MCF 10A (cell line): ENCODE measurements at regions not wholly inside any gene's neighbourhood (a gene's known extent, or its start where the extent isn't known, plus 50 kb on each side); places are given as distances from the start of the nearest gene placed in this dataset.

Experiments
- BruUV-seq: library from RNA; stranded (reverse); fragments of 400-500 nt; replicated peaks from 2 replicates; lab custom pipeline; 2021; lab: Mats Ljungman, UMichigan
- CTCF ChIA-PET: fragments of 300-600 bp; sonication (Branson Sonifier 250); formaldehyde crosslinking; extraction: SDS; loops from one replicate; lab custom pipeline; 2021; ENCODE audit warnings: antibody characterized with exemption, inconsistent platforms; lab: Yijun Ruan, JAX
- POLR2A ChIA-PET: fragments of 300-600, 350-650 bp; sonication (Branson Sonifier 250); formaldehyde crosslinking; extraction: SDS; loops from one replicate; lab custom pipeline; 2020; ENCODE audit warnings: antibody characterized with exemption, inconsistent platforms; lab: Yijun Ruan, JAX
- DNase-seq: peaks from one replicate; pipeline ENCODE4 v3.0.0-alpha.2; 2018; ENCODE audit not compliant: unreplicated experiment
- H3K27ac Mint-ChIP-seq: one replicate; pipeline ENCODE4 v1.8.0; 2022; ENCODE audit warnings: mild to moderate bottlenecking, low read depth, mixed read lengths; ENCODE audit not compliant: unreplicated experiment
- H3K27me3 Mint-ChIP-seq: one replicate; pipeline ENCODE4 v1.8.0; 2022; ENCODE audit warnings: mixed read lengths; ENCODE audit not compliant: insufficient read depth, unreplicated experiment
- H3K36me3 Mint-ChIP-seq: one replicate; pipeline ENCODE4 v1.8.0; 2022; ENCODE audit warnings: mild to moderate bottlenecking, moderate library complexity, mixed read lengths; ENCODE audit not compliant: insufficient read depth, unreplicated experiment
- H3K4me1 Mint-ChIP-seq: one replicate; pipeline ENCODE4 v1.8.0; 2022; ENCODE audit warnings: mixed read lengths; ENCODE audit not compliant: insufficient read depth, unreplicated experiment
- H3K4me3 Mint-ChIP-seq: one replicate; pipeline ENCODE4 v1.8.0; 2022; ENCODE audit warnings: mild to moderate bottlenecking, moderate library complexity, mixed read lengths; ENCODE audit not compliant: unreplicated experiment
- H3K9me3 Mint-ChIP-seq: one replicate; pipeline ENCODE4 v1.8.0; 2022; ENCODE audit warnings: mixed read lengths; ENCODE audit not compliant: unreplicated experiment
- CTCF ChIP-seq: fragments of 200-600 bp; IDR thresholded peaks from one replicate; pipeline ENCODE4 v1.8.0; 2022; ENCODE audit warnings: antibody characterized with exemption, mild to moderate bottlenecking; ENCODE audit not compliant: unreplicated experiment
- intact Hi-C: fragments of 100-400 bp; cut with micrococcal nuclease; formaldehyde crosslinking; loops from 2 replicates; pipeline ENCODE4 v1.14.1; 2022

DNA sequence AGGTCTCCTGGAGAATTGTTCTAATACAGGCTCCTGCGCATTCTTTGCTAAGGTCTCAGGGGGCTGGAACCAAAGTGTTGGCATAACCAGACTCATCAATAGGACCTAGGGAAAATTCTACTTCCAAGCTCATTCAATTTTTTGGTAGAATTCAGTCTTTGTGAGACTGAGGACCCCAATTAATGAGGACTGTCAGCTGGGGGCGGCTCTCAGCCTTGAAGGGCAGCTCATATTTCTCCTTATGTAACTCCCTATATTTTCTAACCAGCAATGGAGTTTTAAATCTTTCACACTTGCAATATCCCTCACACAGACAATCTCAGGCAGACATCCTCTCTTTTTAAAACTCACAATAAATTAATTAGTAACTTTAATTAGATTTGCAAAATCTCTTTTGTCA, 476.4 kb upstream of the LRFN5 start:
- TF ChIP-seq CTCF = no peak

DNA sequence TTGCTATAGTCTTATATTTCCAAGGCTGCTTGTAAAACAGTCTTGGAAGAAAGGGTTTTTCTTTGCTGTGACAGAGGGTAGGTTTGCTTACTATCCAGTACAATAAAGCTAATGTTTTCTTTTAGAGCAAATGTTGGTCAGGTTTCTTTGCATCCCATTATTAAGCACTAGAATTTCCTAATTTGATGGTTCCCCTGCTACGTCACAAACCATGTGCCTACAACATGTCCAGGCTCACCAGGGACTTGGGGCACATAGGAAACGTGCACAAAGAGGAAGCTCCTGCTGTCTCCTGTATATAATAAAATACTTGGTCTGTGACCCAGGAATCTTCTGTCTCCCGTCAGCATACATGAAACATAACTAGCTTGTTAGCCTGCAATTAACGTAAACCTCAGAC, 486.3 kb upstream of the LRFN5 start:
- H3K4me3 Mint-ChIP-seq = no peak overlapping the region
- no peaks in the 10 kb centered on the region for H3K9me3 Mint-ChIP-seq
- CTCF ChIA-PET = interaction anchor here (0.6 kb wide), 1 partner anchor 16 kb away, joined by 3 read pairs; no protein-coding TSS in a partner anchor
- H3K27ac Mint-ChIP-seq = no peak overlapping the region
- POLR2A ChIA-PET = interaction anchor here (1.3 kb wide), 1 partner anchor 17 kb away, joined by 3 read pairs; no protein-coding TSS in a partner anchor
- H3K4me1 Mint-ChIP-seq = no peaks in the 10 kb centered on the region
- no peak for DNase-seq
- peaks cover 83% of the 10 kb centered on the region for H3K27me3 Mint-ChIP-seq
- TF ChIP-seq CTCF = no peak
- intact Hi-C loops = no loop called here
- H3K36me3 Mint-ChIP-seq = no peaks in the 10 kb centered on the region
- BruUV-seq = no TSS peak

More for the DNA sequence above, 476.4 kb upstream of the LRFN5 start:
- Mint-ChIP-seq H3K9me3 (no peaks in the 10 kb centered on the region), H3K4me1 (no peaks in the 10 kb centered on the region), H3K27me3 (peaks cover 39% of the 10 kb centered on the region), H3K4me3 (no peak overlapping the region), H3K27ac (no peak overlapping the region), H3K36me3 (no peaks in the 10 kb centered on the region)
- CTCF ChIA-PET = no interaction called here
- no TSS peak for BruUV-seq
- intact Hi-C loops = no loop called here
- no peak for DNase-seq
- POLR2A ChIA-PET = no interaction called here

DNA sequence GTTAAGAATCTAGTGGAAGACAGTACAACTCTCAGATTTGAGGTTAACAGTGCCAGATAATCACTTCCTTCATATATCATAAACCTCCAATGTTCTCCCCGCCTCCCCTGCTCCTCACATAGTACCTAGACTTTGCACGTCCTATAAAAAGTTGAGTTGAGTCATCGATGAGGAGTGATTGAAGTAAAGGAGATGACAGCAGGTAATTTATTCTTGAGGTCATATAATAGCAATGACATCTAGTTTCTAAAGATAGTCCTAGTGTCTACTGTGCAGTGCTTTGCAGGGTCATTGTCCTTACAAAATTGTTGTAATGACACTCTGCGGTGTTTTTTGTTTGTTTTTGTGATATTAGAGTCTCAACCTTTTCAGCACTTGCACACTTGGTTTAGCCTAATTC, 510.5 kb upstream of the LRFN5 start:
- no TSS peak for BruUV-seq
- intact Hi-C loops = no loop called here
- Mint-ChIP-seq H3K36me3 (no peaks in the 10 kb centered on the region), H3K4me3 (no peak overlapping the region), H3K9me3 (no peaks in the 10 kb centered on the region), H3K4me1 (no peaks in the 10 kb centered on the region), H3K27me3 (peaks cover 42% of the 10 kb centered on the region), H3K27ac (no peak overlapping the region)
- ChIA-PET CTCF (interaction anchor here (0.7 to 1.1 kb wide), 2 partner anchors 12 to 30 kb away, joined by 3 to 4 read pairs; no protein-coding TSS in a partner anchor), POLR2A (no interaction called here)
- no peak for DNase-seq
- TF ChIP-seq CTCF = no peak

GRCh38 chr14:41087056-41087455, 519.6 kb upstream of the LRFN5 start:
- ChIA-PET POLR2A (no interaction called here), CTCF (interaction anchor here (0.7 kb wide), 1 partner anchor 43 kb away, joined by 6 read pairs; no protein-coding TSS in a partner anchor)

More at GRCh38 chr14:41087056-41087455, 519.6 kb upstream of the LRFN5 start:
- H3K4me1 Mint-ChIP-seq = no peaks in the 10 kb centered on the region
- TF ChIP-seq CTCF = no peak
- peaks cover 9% of the 10 kb centered on the region for H3K9me3 Mint-ChIP-seq
- intact Hi-C loops = no loop called here
- no peak for DNase-seq
- H3K36me3 Mint-ChIP-seq = no peaks in the 10 kb centered on the region
- H3K4me3 Mint-ChIP-seq = no peak overlapping the region
- peaks cover 46% of the 10 kb centered on the region for H3K27me3 Mint-ChIP-seq
- H3K27ac Mint-ChIP-seq = no peak overlapping the region
- BruUV-seq = no TSS peak
